ENCODE measurements at regions not wholly inside any gene's neighbourhood (a gene's known extent, or its start where the extent isn't known, plus 50 kb on each side); places are given as distances from the start of the nearest gene placed in this dataset.

- no peak overlapping the region for H3K27ac Mint-ChIP-seq
- ChIA-PET POLR2A (interaction anchor here (0.9 kb wide), 1 partner anchor 294 kb away, joined by 3 read pairs; no protein-coding TSS in a partner anchor), CTCF (no interaction called here)
Measured at GRCh38 chr7:27409776-27410175, 167.2 kb downstream of the EVX1 start.

DNA sequence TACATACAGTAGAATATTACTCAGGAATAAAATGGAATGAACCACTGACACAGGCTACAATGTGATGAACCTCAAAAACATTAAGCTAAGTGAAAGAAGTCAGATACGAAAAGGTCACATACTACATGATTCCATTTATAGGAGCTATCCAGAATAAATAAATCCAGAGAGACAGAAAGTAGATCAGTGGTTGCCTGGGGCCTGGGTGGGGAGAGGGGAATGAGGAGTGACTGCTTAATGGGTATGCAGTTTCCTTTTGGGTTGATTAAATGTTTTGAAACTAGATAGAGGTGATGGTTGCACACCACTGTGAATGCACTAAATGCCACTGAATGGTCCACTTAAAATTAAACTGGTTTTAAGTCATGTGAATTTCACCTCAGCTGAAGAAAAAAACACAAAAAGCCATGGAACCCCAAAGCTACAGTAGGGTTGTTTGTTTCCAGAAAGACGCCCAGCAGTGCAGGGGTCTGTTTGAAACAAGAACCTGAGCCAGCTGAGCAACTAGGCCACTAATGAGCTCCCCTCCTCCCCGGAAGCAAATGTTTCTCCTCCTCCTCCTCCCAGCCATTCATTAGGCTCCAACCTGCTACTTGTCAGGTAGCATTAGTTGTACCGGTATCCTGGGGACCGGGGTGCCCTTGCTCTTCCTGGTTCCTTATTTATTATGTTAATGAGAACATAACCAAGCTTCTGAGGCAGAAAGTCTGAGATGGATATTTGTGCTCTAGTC, 168.4 kb downstream of the EVX1 start:
- Histone ChIP-seq H3K9me3 (ENCODE audit: control insufficient read depth in 1 of 2, insufficient read depth in 1 of 2, low read length in 2 of 2) (no peaks in the 10 kb centered on the region), H3K36me3 (ENCODE audit: insufficient read depth, low read length) (no peaks in the 10 kb centered on the region), H3K27ac (ENCODE audit: low read depth in 1 of 2, low read length in 2 of 2) (no peak overlapping the region), H3K4me3 (ENCODE audit: low read length) (no peak overlapping the region), H3K27me3 (ENCODE audit: control insufficient read depth in 1 of 2, insufficient read depth in 2 of 2, low read length in 2 of 2) (peaks cover 0 to 5% of the 10 kb centered on the region in 2 experiments), H3K4me1 (ENCODE audit: insufficient read depth, low read length) (no peaks in the 10 kb centered on the region)
- no peak overlapping the region for H3K27ac Mint-ChIP-seq
- intact Hi-C loops (cut with DNase I, micrococcal nuclease), result no loop called here
- H3K27me3 Mint-ChIP-seq, result peaks cover 48% of the 10 kb centered on the region
- ChIA-PET POLR2A (interaction anchor here (0.9 kb wide), 1 partner anchor 293 kb away, joined by 3 read pairs; no protein-coding TSS in a partner anchor), CTCF (no interaction called here)
- no peaks in the 10 kb centered on the region for H3K36me3 Mint-ChIP-seq (ENCODE audit: low read depth)
- ATAC-seq (ENCODE audit: poor library complexity), result no peak
- H3K4me3 Mint-ChIP-seq, result no peak overlapping the region
- TF ChIP-seq CTCF (IDR thresholded peaks at IDR 0.05), result no peak
- H3K9me3 Mint-ChIP-seq, result no peaks in the 10 kb centered on the region
- no peak for DNase-seq
- no peaks in the 10 kb centered on the region for H3K4me1 Mint-ChIP-seq (ENCODE audit: low read depth)

More at GRCh38 chr7:27409776-27410175, 167.2 kb downstream of the EVX1 start:
- Mint-ChIP-seq H3K9me3 (no peaks in the 10 kb centered on the region), H3K27me3 (peaks cover 44% of the 10 kb centered on the region), H3K36me3 (ENCODE audit: low read depth) (no peaks in the 10 kb centered on the region), H3K4me3 (no peak overlapping the region), H3K4me1 (ENCODE audit: low read depth) (no peaks in the 10 kb centered on the region)
- H3K4me3 ChIP-seq (ENCODE audit: low read length), result no peak overlapping the region
- DNase-seq, result no peak
- no peak for ATAC-seq (ENCODE audit: poor library complexity)
- TF ChIP-seq CTCF (IDR thresholded peaks at IDR 0.05), result no peak
- no peaks in the 10 kb centered on the region for H3K4me1 ChIP-seq (ENCODE audit: insufficient read depth, low read length)
- H3K27me3 ChIP-seq (ENCODE audit: control insufficient read depth in 1 of 2, insufficient read depth in 2 of 2, low read length in 2 of 2), result peaks cover 0 to 5% of the 10 kb centered on the region in 2 experiments
- no peaks in the 10 kb centered on the region for H3K9me3 ChIP-seq (ENCODE audit: control insufficient read depth in 1 of 2, insufficient read depth in 1 of 2, low read length in 2 of 2)
- H3K27ac ChIP-seq (ENCODE audit: low read depth in 1 of 2, low read length in 2 of 2), result no peak overlapping the region
- no peaks in the 10 kb centered on the region for H3K36me3 ChIP-seq (ENCODE audit: insufficient read depth, low read length)
- intact Hi-C loops (cut with DNase I, micrococcal nuclease), result no loop called here

GRCh38 chr7:27412164-27412563, 169.6 kb downstream of the EVX1 start:
- Mint-ChIP-seq H3K4me3 (no peak overlapping the region), H3K9me3 (no peaks in the 10 kb centered on the region), H3K27ac (no peak overlapping the region), H3K4me1 (ENCODE audit: low read depth) (no peaks in the 10 kb centered on the region), H3K36me3 (ENCODE audit: low read depth) (no peaks in the 10 kb centered on the region), H3K27me3 (peaks cover 40% of the 10 kb centered on the region)
- CTCF ChIA-PET, result no interaction called here
- H3K9me3 ChIP-seq (ENCODE audit: control insufficient read depth in 1 of 2, insufficient read depth in 1 of 2, low read length in 2 of 2), result no peaks in the 10 kb centered on the region
- H3K4me3 ChIP-seq (ENCODE audit: low read length), result no peak overlapping the region
- no peak for TF ChIP-seq CTCF (IDR thresholded peaks at IDR 0.05)
- ATAC-seq (ENCODE audit: poor library complexity) (no peak), DNase-seq (no peak)
- POLR2A ChIA-PET, result no interaction called here
- no peaks in the 10 kb centered on the region for H3K36me3 ChIP-seq (ENCODE audit: insufficient read depth, low read length)
- intact Hi-C loops (cut with DNase I, micrococcal nuclease), result no loop called here
- no peak overlapping the region for H3K27ac ChIP-seq (ENCODE audit: low read depth in 1 of 2, low read length in 2 of 2)
- no peaks in the 10 kb centered on the region for H3K4me1 ChIP-seq (ENCODE audit: insufficient read depth, low read length)
- H3K27me3 ChIP-seq (ENCODE audit: control insufficient read depth in 1 of 2, insufficient read depth in 2 of 2, low read length in 2 of 2), result peaks cover 0 to 5% of the 10 kb centered on the region in 2 experiments
